ENCODE measurements at regions not wholly inside any gene's neighbourhood (a gene's known extent, or its start where the extent isn't known, plus 50 kb on each side); places are given as distances from the start of the nearest gene placed in this dataset.

GRCh38 chr6:22372922-22373321, 76.1 kb upstream of the PRL start:
- no peak for TF ChIP-seq EP300 (IDR thresholded peaks at IDR 0.05; ENCODE audit: borderline replicate concordance)
- no peak for TF ChIP-seq EGR1 (IDR thresholded peaks at IDR 0.05)
- no peak for TF ChIP-seq TCF12 (IDR thresholded peaks at IDR 0.05; ENCODE audit: low read depth)
- TF ChIP-seq TAF1 (IDR thresholded peaks at IDR 0.05; ENCODE audit: low read depth), result no peak

GRCh38 chr6:22380236-22380635, 83.4 kb upstream of the PRL start:
- TF ChIP-seq EGR1 (IDR thresholded peaks at IDR 0.05), result no peak
- no peak for TF ChIP-seq TCF12 (IDR thresholded peaks at IDR 0.05; ENCODE audit: low read depth)
- TF ChIP-seq YY1 (IDR thresholded peaks at IDR 0.05; ENCODE audit: low read depth), result no peak
- no peak for TF ChIP-seq TAF1 (IDR thresholded peaks at IDR 0.05; ENCODE audit: low read depth)
- TF ChIP-seq CREB1 (IDR thresholded peaks at IDR 0.05; ENCODE audit: low read depth), result no peak
- TF ChIP-seq REST (IDR thresholded peaks at IDR 0.05; ENCODE audit: low read depth), result no peak
- no peak for TF ChIP-seq NFIC (IDR thresholded peaks at IDR 0.05)
- no peak for TF ChIP-seq TEAD4 (IDR thresholded peaks at IDR 0.05)
- TF ChIP-seq EP300 (IDR thresholded peaks at IDR 0.05; ENCODE audit: borderline replicate concordance), result no peak
- no peak for TF ChIP-seq FOXM1 (IDR thresholded peaks at IDR 0.05; ENCODE audit: borderline replicate concordance, low read depth)
- no peak for TF ChIP-seq CEBPB (IDR thresholded peaks at IDR 0.05)
- TF ChIP-seq USF1 (IDR thresholded peaks at IDR 0.05), result no peak
- no peak for TF ChIP-seq MAX (IDR thresholded peaks at IDR 0.05)
- TF ChIP-seq RAD21 (IDR thresholded peaks at IDR 0.05; ENCODE audit: low read depth), result no peak
- no peak for TF ChIP-seq ZBTB7A (IDR thresholded peaks at IDR 0.05; ENCODE audit: low read depth)

- TF ChIP-seq TEAD4 (IDR thresholded peaks at IDR 0.05) (no peak), USF1 (IDR thresholded peaks at IDR 0.05) (no peak), ZBTB7A (IDR thresholded peaks at IDR 0.05; ENCODE audit: low read depth) (no peak), FOXM1 (IDR thresholded peaks at IDR 0.05; ENCODE audit: borderline replicate concordance, low read depth) (no peak), YY1 (IDR thresholded peaks at IDR 0.05; ENCODE audit: low read depth) (no peak), EP300 (IDR thresholded peaks at IDR 0.05; ENCODE audit: borderline replicate concordance) (no peak), TCF12 (IDR thresholded peaks at IDR 0.05; ENCODE audit: low read depth) (no peak), MAX (IDR thresholded peaks at IDR 0.05) (no peak), EGR1 (IDR thresholded peaks at IDR 0.05) (no peak), CEBPB (IDR thresholded peaks at IDR 0.05) (no peak), CREB1 (IDR thresholded peaks at IDR 0.05; ENCODE audit: low read depth) (no peak), TAF1 (IDR thresholded peaks at IDR 0.05; ENCODE audit: low read depth) (no peak), REST (IDR thresholded peaks at IDR 0.05; ENCODE audit: low read depth) (no peak)
Measured at GRCh38 chr6:22381845-22382544, 85.2 kb upstream of the PRL start.

- TF ChIP-seq REST (IDR thresholded peaks at IDR 0.05; ENCODE audit: low read depth) (no peak), TAF1 (IDR thresholded peaks at IDR 0.05; ENCODE audit: low read depth) (no peak), NFIC (IDR thresholded peaks at IDR 0.05) (no peak)
Measured at GRCh38 chr6:22383016-22383415, 86.2 kb upstream of the PRL start.

GRCh38 chr6:22392711-22393110, 95.9 kb upstream of the PRL start:
- TF ChIP-seq REST (IDR thresholded peaks at IDR 0.05; ENCODE audit: low read depth) (no peak), CEBPB (IDR thresholded peaks at IDR 0.05) (no peak), CREB1 (IDR thresholded peaks at IDR 0.05; ENCODE audit: low read depth) (no peak), FOXM1 (IDR thresholded peaks at IDR 0.05; ENCODE audit: borderline replicate concordance, low read depth) (no peak), EGR1 (IDR thresholded peaks at IDR 0.05) (no peak), ZBTB7A (IDR thresholded peaks at IDR 0.05; ENCODE audit: low read depth) (no peak), RAD21 (IDR thresholded peaks at IDR 0.05; ENCODE audit: low read depth) (no peak), TAF1 (IDR thresholded peaks at IDR 0.05; ENCODE audit: low read depth) (no peak), MAX (IDR thresholded peaks at IDR 0.05) (no peak), USF1 (IDR thresholded peaks at IDR 0.05) (no peak), TEAD4 (IDR thresholded peaks at IDR 0.05) (no peak), NFIC (IDR thresholded peaks at IDR 0.05) (no peak), EP300 (IDR thresholded peaks at IDR 0.05; ENCODE audit: borderline replicate concordance) (no peak), TCF12 (IDR thresholded peaks at IDR 0.05; ENCODE audit: low read depth) (no peak)

All from Ishikawa (cell line).